SK-N-SH treated with all-trans-retinoic acid at 6 μM for 48 hours (cell line): ENCODE measurements at regions not wholly inside any gene's neighbourhood (a gene's known extent, or its start where the extent isn't known, plus 50 kb on each side); places are given as distances from the start of the nearest gene placed in this dataset.
"Not testable (repeated sequence)": the region's sequence is repeated elsewhere in the genome, so short reads cannot be mapped to it uniquely, and the experiment has no call there.

Source experiments
- BACH2 ChIP-seq: fragments of 250-450 bp; sonication (Bioruptor Pico); IDR thresholded peaks from 2 replicates; pipeline ENCODE4 v1.9.0; 2021; ENCODE audit warnings: mild to moderate bottlenecking, borderline replicate concordance
- ESRRG ChIP-seq: fragments of 250-450 bp; sonication (Bioruptor Pico); IDR thresholded peaks from 2 replicates; pipeline ENCODE4 v1.6.1; 2021; ENCODE audit warnings: mild to moderate bottlenecking
- GLIS3 ChIP-seq: fragments of 250-450 bp; sonication (Bioruptor Pico); IDR thresholded peaks from 2 replicates; pipeline ENCODE4 v1.5.0; 2020; ENCODE audit warnings: mild to moderate bottlenecking, moderate library complexity
- PATZ1 ChIP-seq: fragments of 250-450 bp; sonication (Bioruptor Pico); IDR thresholded peaks from 2 replicates; pipeline ENCODE4 v1.8.0; 2020; ENCODE audit warnings: mild to moderate bottlenecking, moderate library complexity, borderline replicate concordance
- PPARA ChIP-seq: fragments of 250-450 bp; sonication (Bioruptor Pico); IDR thresholded peaks from 2 replicates; pipeline ENCODE4 v1.5.0; 2020; ENCODE audit warnings: mild to moderate bottlenecking, borderline replicate concordance
- RARB ChIP-seq: fragments of 250-450 bp; sonication (Bioruptor Pico); IDR thresholded peaks from 2 replicates; pipeline ENCODE4 v1.8.0; 2021; ENCODE audit warnings: mild to moderate bottlenecking, moderate library complexity
- TOX ChIP-seq: fragments of 250-450 bp; sonication (Bioruptor Pico); IDR thresholded peaks from 2 replicates; pipeline ENCODE4 v1.8.0; 2021; ENCODE audit warnings: mild to moderate bottlenecking, moderate library complexity, borderline replicate concordance
- TSHZ2 ChIP-seq: fragments of 250-450 bp; sonication (Bioruptor Pico); IDR thresholded peaks from 2 replicates; pipeline ENCODE4 v1.5.0; 2020; ENCODE audit warnings: mild to moderate bottlenecking, moderate library complexity
- ZNF565 ChIP-seq: fragments of 450-650 bp; formaldehyde crosslinking; conservative IDR thresholded peaks from 2 replicates; pipeline ENCODE4 v1.5.0; 2020; ENCODE audit warnings: low read depth, mild to moderate bottlenecking, moderate library complexity
- ZNF70 ChIP-seq: fragments of 450-650 bp; formaldehyde crosslinking; IDR thresholded peaks from 2 replicates; pipeline ENCODE4 v1.5.0; 2020; ENCODE audit warnings: mild to moderate bottlenecking, moderate library complexity
- ZNF8 ChIP-seq: fragments of 450-650 bp; formaldehyde crosslinking; IDR thresholded peaks from 2 replicates; pipeline ENCODE4 v1.5.0; 2020; ENCODE audit warnings: mild to moderate bottlenecking, moderate library complexity

- not testable (repeated sequence) for TF ChIP-seq BACH2; GLIS3 (CRISPR knock-in tag); ZNF565 (CRISPR knock-in tag); ESRRG (CRISPR knock-in tag); TOX (CRISPR knock-in tag); ZNF8; RARB (CRISPR knock-in tag); PATZ1 (CRISPR knock-in tag); ZNF70 (CRISPR knock-in tag); PPARA (CRISPR knock-in tag); TSHZ2 (CRISPR knock-in tag)
Measured at GRCh38 chr20:1727303-1727702, 69.7 kb upstream of the SIRPG start.
